Right lobe of liver (tissue), 4 donors: ENCODE measurements at regions not wholly inside any gene's neighbourhood (a gene's known extent, or its start where the extent isn't known, plus 50 kb on each side); places are given as distances from the start of the nearest gene placed in this dataset.

Experiments used
- CTCF ChIP-seq, 4 donors: fragments of 200-600 bp in 3 of 4; fragments of 450-650 bp in 1 of 4; IDR thresholded peaks; one replicate each; pipeline versions ENCODE4 v1.5.1 to v1.8.0; 2016 to 2022; ENCODE audit warnings: antibody characterized with exemption in 4 of 4, mild to moderate bottlenecking in 2 of 4
- POLR2A ChIP-seq: fragments of 450-650 bp; IDR thresholded peaks from one replicate; pipeline ENCODE4 v1.6.1; 2017; ENCODE audit warnings: antibody characterized with exemption, mild to moderate bottlenecking
- donor health status: DM: no; HTN: no; CAD: no.
- donor health status: DM: no; HTN: no; CAD: no.
- donor health status: DM: no; HTN: yes; CAD: no.

GRCh38 chr3:104676241-104676640 lies 690.5 kb upstream of the ALCAM start:
- no peak for TF ChIP-seq CTCF (IDR thresholded peaks at IDR 0.05)
- no peak for TF ChIP-seq POLR2A
